ENCODE measurements at regions not wholly inside any gene's neighbourhood (a gene's known extent, or its start where the extent isn't known, plus 50 kb on each side); places are given as distances from the start of the nearest gene placed in this dataset.

GRCh38 chr6:91534614-91535013 is 947.7 kb upstream of the MAP3K7 start:
- WGBS (ENCODE audit: extremely low coverage, insufficient read length, low lambda C conversion rate): no CpG with 5 or more reads among the region's 2 CpGs
- no peak overlapping the region for H3K4me3 Mint-ChIP-seq

More at GRCh38 chr6:91534614-91535013, 947.7 kb upstream of the MAP3K7 start:
- no peak overlapping the region for H2AK5ac ChIP-seq (ENCODE audit: insufficient read length, low read length)
- Mint-ChIP-seq H3K27ac (no peak overlapping the region), H3K27me3 (ENCODE audit: low read depth) (no peaks in the 10 kb centered on the region), H3K4me1 (no peaks in the 10 kb centered on the region), H3K9me3 (peaks cover 7 to 8% of the 10 kb centered on the region in 2 experiments; a peak in 4 of 5 replicates), H3K36me3 (ENCODE audit: insufficient read depth in 1 of 3, low read depth in 3 of 3) (peaks cover 2 to 15% (median 2%) of the 10 kb centered on the region in 3 experiments; a peak in 4 of 7 replicates)
- H3K9ac ChIP-seq (ENCODE audit: extremely low read depth, insufficient read length, low read length): no peak overlapping the region
- no peak overlapping the region for H4K91ac ChIP-seq (ENCODE audit: insufficient read length, low read depth, low read length)
- no peaks in the 10 kb centered on the region for H3K79me1 ChIP-seq (ENCODE audit: insufficient read depth, low read depth, low read length, poor library complexity, severe bottlenecking)
- H3K23ac ChIP-seq (ENCODE audit: insufficient read length, low read depth, low read length): no peak overlapping the region
- no peak overlapping the region for H3T11ph ChIP-seq (ENCODE audit: low read length)
- no peaks in the 10 kb centered on the region for H4K20me1 ChIP-seq (ENCODE audit: control insufficient read depth, insufficient read depth, insufficient read length)
- no peak overlapping the region for H4K8ac ChIP-seq (replicated peaks; ENCODE audit: insufficient read length, low read depth, low read length)
- no peak overlapping the region for H3K4ac ChIP-seq (ENCODE audit: low read depth, low read length)
- no peak overlapping the region for H2BK12ac ChIP-seq (ENCODE audit: insufficient read length, low read depth, low read length)
- no peak overlapping the region for H3K14ac ChIP-seq (ENCODE audit: insufficient read depth, low read length)
- H3K18ac ChIP-seq (ENCODE audit: insufficient read length, low read depth, low read length): no peak overlapping the region
- H2BK15ac ChIP-seq (ENCODE audit: low read depth, low read length): no peak overlapping the region
- no peaks in the 10 kb centered on the region for H3K4me1 ChIP-seq (ENCODE audit: insufficient read depth, low read length)
- TF ChIP-seq CTCF (conservative IDR thresholded peaks at IDR 0.05): peak; percentile 68
- H2BK5ac ChIP-seq (ENCODE audit: insufficient read length, low read length): no peak overlapping the region
- H3K9me3 ChIP-seq (ENCODE audit: control insufficient read depth, low read depth, low read length): no peaks in the 10 kb centered on the region
- no peak overlapping the region for H4K5ac ChIP-seq (ENCODE audit: insufficient read length, low read depth, low read length)
- H3K4me2 ChIP-seq (ENCODE audit: insufficient read depth, insufficient read length, low read length): no peak overlapping the region
- no peaks in the 10 kb centered on the region for H3K79me2 ChIP-seq (ENCODE audit: insufficient read depth, low read length)
- DNase-seq: no peak
- no peak overlapping the region for H3K27ac ChIP-seq (ENCODE audit: insufficient read length, low read depth, low read length)
- H2AFZ ChIP-seq (ENCODE audit: low read length): no peak overlapping the region
- no peak overlapping the region for H3K56ac ChIP-seq (ENCODE audit: insufficient read length, low read depth, low read length)
- no peaks in the 10 kb centered on the region for H3K23me2 ChIP-seq (ENCODE audit: insufficient read length, low read depth, low read length, poor library complexity, severe bottlenecking)
- H3K27me3 ChIP-seq (ENCODE audit: insufficient read depth, low read length): no peaks in the 10 kb centered on the region
- no peak overlapping the region for H2BK20ac ChIP-seq (ENCODE audit: low read depth, low read length, poor library complexity, severe bottlenecking)
- H2BK120ac ChIP-seq (ENCODE audit: low read depth, low read length, poor library complexity, severe bottlenecking): no peak overlapping the region

Data from H9 (cell line).